ENCODE measurements at regions not wholly inside any gene's neighbourhood (a gene's known extent, or its start where the extent isn't known, plus 50 kb on each side); places are given as distances from the start of the nearest gene placed in this dataset.

DNA sequence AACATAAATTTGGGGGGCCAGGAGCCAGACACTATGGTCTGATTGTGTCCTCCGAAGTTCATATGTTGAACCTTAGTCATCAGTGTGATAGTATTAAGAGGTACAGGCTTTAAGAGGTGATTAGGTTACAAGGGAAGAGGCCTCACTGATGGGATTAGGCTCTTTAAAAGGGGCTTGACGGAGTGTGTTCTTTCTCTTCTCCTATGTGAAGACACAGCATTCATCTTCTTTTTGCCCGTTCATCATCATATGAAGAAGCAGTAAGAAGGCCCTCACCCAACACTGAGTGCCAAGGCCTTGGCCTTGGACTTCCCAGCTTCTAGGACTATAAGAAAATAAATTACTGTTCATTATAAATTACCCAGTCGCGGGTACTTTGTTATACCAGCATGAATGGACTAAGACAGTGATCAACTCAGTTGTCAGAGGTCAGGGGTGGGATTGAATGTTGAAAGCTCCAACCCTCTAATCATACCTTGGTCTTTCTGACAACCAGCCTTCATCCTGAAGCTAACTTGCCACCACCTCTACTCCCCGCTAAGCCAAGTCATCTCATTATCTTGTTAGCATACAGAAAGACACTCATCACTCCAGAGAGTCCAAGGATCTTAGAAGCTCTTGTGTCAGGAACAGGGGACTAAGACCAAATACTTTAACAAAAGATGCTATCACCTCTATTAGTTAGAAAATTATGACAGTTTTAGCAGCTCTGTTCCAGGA is 543.4 kb upstream of the DIPK2B start:
- Histone ChIP-seq H3K27ac (ENCODE audit: insufficient read depth, low read depth, low read length) (no peak overlapping the region), H3K9me3 (replicated peaks; ENCODE audit: control insufficient read depth, insufficient read depth, low read length) (no peaks in the 10 kb centered on the region), H3K9ac (replicated peaks; ENCODE audit: extremely low read depth, insufficient read depth, low read length) (no peak overlapping the region), H2AFZ (ENCODE audit: low read depth, low read length) (no peak overlapping the region), H3K4me3 (replicated peaks in 1 of 3; ENCODE audit: insufficient read depth in 1 of 3, low read depth in 1 of 3, low read length in 3 of 3) (no peak overlapping the region), H3K9me1 (replicated peaks; ENCODE audit: control insufficient read depth, extremely low read depth, insufficient read depth, low read length) (no peaks in the 10 kb centered on the region), H3K4me1 (ENCODE audit: control insufficient read depth, extremely low read depth, insufficient read depth, low read length) (peaks cover 8% of the 10 kb centered on the region), H3K79me2 (ENCODE audit: control insufficient read depth, insufficient read depth, low read length) (peaks cover 21% of the 10 kb centered on the region), H3K4me2 (ENCODE audit: insufficient read depth, low read length) (no peak overlapping the region), H3K27me3 (ENCODE audit: control insufficient read depth in 2 of 2, insufficient read depth in 2 of 2, low read length in 2 of 2) (no peaks in the 10 kb centered on the region), H3K36me3 (ENCODE audit: control insufficient read depth in 2 of 2, extremely low read depth in 1 of 2, insufficient read depth in 2 of 2, low read length in 2 of 2) (peaks cover 5 to 15% of the 10 kb centered on the region in 2 experiments), H4K20me1 (replicated peaks; ENCODE audit: control insufficient read depth, extremely low read depth, insufficient read depth, low read length) (no peaks in the 10 kb centered on the region)
- dilution Hi-C loops (cut with MboI; ENCODE audit: extremely low pct_ligation_motif_present, low sequenced_read_pairs) = no loop called here
- FAIRE-seq (no peak), DNase-seq (ENCODE audit: low read depth, low spot score) (peak; percentile 15)
- no TSS peak for BruUV-seq (replicated peaks)
- intact Hi-C loops (cut with micrococcal nuclease) = loop anchor here (2.0 kb wide), 1 partner anchor 27 kb away; no protein-coding TSS in a partner anchor
- TF ChIP-seq, protein P1, sequence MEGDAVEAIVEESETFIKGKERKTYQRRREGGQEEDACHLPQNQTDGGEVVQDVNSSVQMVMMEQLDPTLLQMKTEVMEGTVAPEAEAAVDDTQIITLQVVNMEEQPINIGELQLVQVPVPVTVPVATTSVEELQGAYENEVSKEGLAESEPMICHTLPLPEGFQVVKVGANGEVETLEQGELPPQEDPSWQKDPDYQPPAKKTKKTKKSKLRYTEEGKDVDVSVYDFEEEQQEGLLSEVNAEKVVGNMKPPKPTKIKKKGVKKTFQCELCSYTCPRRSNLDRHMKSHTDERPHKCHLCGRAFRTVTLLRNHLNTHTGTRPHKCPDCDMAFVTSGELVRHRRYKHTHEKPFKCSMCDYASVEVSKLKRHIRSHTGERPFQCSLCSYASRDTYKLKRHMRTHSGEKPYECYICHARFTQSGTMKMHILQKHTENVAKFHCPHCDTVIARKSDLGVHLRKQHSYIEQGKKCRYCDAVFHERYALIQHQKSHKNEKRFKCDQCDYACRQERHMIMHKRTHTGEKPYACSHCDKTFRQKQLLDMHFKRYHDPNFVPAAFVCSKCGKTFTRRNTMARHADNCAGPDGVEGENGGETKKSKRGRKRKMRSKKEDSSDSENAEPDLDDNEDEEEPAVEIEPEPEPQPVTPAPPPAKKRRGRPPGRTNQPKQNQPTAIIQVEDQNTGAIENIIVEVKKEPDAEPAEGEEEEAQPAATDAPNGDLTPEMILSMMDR (IDR thresholded peaks at IDR 0.05; ENCODE audit: extremely low read depth in 1 of 2, insufficient read depth in 1 of 2, low read depth in 1 of 2, low read length in 2 of 2) = no peak
- TF ChIP-seq POLR2A (IDR thresholded peaks at IDR 0.05; ENCODE audit: low read depth, low read length) = no peak
- TF ChIP-seq GATA2 (IDR thresholded peaks at IDR 0.05; ENCODE audit: insufficient read depth, insufficient read length, low read depth, low read length) = no peak
- no peak for TF ChIP-seq FOS (IDR thresholded peaks at IDR 0.05; ENCODE audit: borderline replicate concordance, insufficient read depth, low read length)
- no peak for TF ChIP-seq MYC (IDR thresholded peaks at IDR 0.05; ENCODE audit: low read depth, low read length)
- TF ChIP-seq, protein P2, sequence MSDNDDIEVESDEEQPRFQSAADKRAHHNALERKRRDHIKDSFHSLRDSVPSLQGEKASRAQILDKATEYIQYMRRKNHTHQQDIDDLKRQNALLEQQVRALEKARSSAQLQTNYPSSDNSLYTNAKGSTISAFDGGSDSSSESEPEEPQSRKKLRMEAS (IDR thresholded peaks at IDR 0.05; ENCODE audit: insufficient read depth, insufficient read length) = no peak
- no peak for TF ChIP-seq POLR2AphosphoS5 (IDR thresholded peaks at IDR 0.05; ENCODE audit: insufficient read depth, low read depth, low read length)
- no peak for TF ChIP-seq EZH2 (IDR thresholded peaks at IDR 0.05; ENCODE audit: borderline replicate concordance, low read depth, low read length, severe bottlenecking)
- no peak for TF ChIP-seq JUN (IDR thresholded peaks at IDR 0.05; ENCODE audit: borderline replicate concordance, insufficient read depth, insufficient read length, low read depth)
- ChIA-PET CTCF (interaction anchor here (1.3 to 3.8 kb wide), 5 partner anchors 29 to 422 kb away, joined by 4 to 12 read pairs (median 6); no protein-coding TSS in a partner anchor), POLR2A (no interaction called here)
